H1 (cell line): ENCODE measurements at regions not wholly inside any gene's neighbourhood (a gene's known extent, or its start where the extent isn't known, plus 50 kb on each side); places are given as distances from the start of the nearest gene placed in this dataset.

Source experiments
- CTCF ChIA-PET: fragments of 300-600 bp; sonication (Branson Sonifier 250); formaldehyde crosslinking; loops from one replicate; lab custom pipeline; 2021; ENCODE audit not compliant: partially characterized antibody; lab: Charles Lee
- POLR2A ChIA-PET: fragments of 300-600 bp; sonication (Branson Sonifier 250); formaldehyde crosslinking; loops from one replicate; lab custom pipeline; 2021; ENCODE audit warnings: inconsistent platforms; ENCODE audit not compliant: partially characterized antibody; lab: Charles Lee
- DNase-seq, 2 experiments: peaks; one replicate each; pipeline versions ENCODE4 v3.0.0 to v3.0.0-alpha.2; 2010 to 2022; ENCODE audit warnings: low spot score in 2 of 2, low read depth in 1 of 2, mixed read lengths in 1 of 2
- FAIRE-seq: peaks from 2 replicates; lab custom pipeline; 2011; peaks lifted over from hg19 to GRCh38; lab: Jason Lieb, UNC
- H2AFZ ChIP-seq: 2 replicates; pipeline ENCODE4 v1.8.1; 2012; ENCODE audit warnings: low read length, inconsistent platforms
- H2AK5ac ChIP-seq: 2 replicates; pipeline ENCODE4 v1.6.1; 2013; ENCODE audit warnings: low read depth, low read length
- H2BK120ac ChIP-seq: replicated peaks from 2 replicates; pipeline ENCODE3; 2013; ENCODE audit warnings: low read depth, low read length, inconsistent platforms
- H2BK12ac ChIP-seq: 2 replicates; pipeline ENCODE4 v1.6.1; 2013; ENCODE audit warnings: low read depth, low read length
- H2BK15ac ChIP-seq: 2 replicates; pipeline ENCODE4 v1.6.1; 2013; ENCODE audit warnings: low read length
- H2BK20ac ChIP-seq: 2 replicates; pipeline ENCODE4 v1.6.1; 2013; ENCODE audit warnings: low read length
- H2BK5ac ChIP-seq: 2 replicates; pipeline ENCODE4 v1.6.1; 2013; ENCODE audit warnings: low read depth, low read length
- H3K14ac ChIP-seq: 2 replicates; pipeline ENCODE4 v1.6.1; 2013; ENCODE audit warnings: inconsistent platforms; ENCODE audit not compliant: insufficient read length
- H3K18ac ChIP-seq: 2 replicates; pipeline ENCODE4 v1.6.1; 2013; ENCODE audit warnings: low read length; ENCODE audit errors: extremely low read depth
- H3K23ac ChIP-seq: 2 replicates; pipeline ENCODE4 v1.6.1; 2013; ENCODE audit warnings: inconsistent platforms; ENCODE audit not compliant: insufficient read length
- H3K23me2 ChIP-seq: 2 replicates; pipeline ENCODE4 v1.6.1; 2013; ENCODE audit warnings: low read depth, low read length
- H3K27ac ChIP-seq: 2 replicates; pipeline ENCODE4 v1.6.1; 2011; ENCODE audit warnings: low read depth, low read length, inconsistent platforms
- H3K27me3 ChIP-seq, 4 experiments: replicated peaks in 1 of 4; 1 replicate in 1 of 4; 2 replicates in 3 of 4; pipeline versions ENCODE4 v1.6.1 to v1.8.1; 2011 to 2013; ENCODE audit warnings: low read length in 3 of 4, mild to moderate bottlenecking in 3 of 4, inconsistent platforms in 2 of 4, mixed read lengths in 2 of 4, moderate library complexity in 1 of 4; ENCODE audit not compliant: control insufficient read depth in 3 of 4, insufficient read depth in 3 of 4; ENCODE audit errors: extremely low read depth in 1 of 4
- H3K36me3 ChIP-seq, 4 experiments: 2 replicates each; pipeline versions ENCODE4 v1.6.1 to v1.8.1; 2011 to 2013; ENCODE audit warnings: mild to moderate bottlenecking in 4 of 4, low read length in 3 of 4, moderate library complexity in 2 of 4, control low read depth in 1 of 4, inconsistent platforms in 1 of 4; ENCODE audit not compliant: insufficient read depth in 4 of 4, control insufficient read depth in 2 of 4
- H3K4ac ChIP-seq: replicated peaks from 2 replicates; pipeline ENCODE3; 2013; ENCODE audit warnings: low read length, low read depth, mixed read lengths, inconsistent platforms; ENCODE audit not compliant: insufficient read length
- H3K4me1 ChIP-seq, 4 experiments: replicated peaks in 1 of 4; 1 replicate in 1 of 4; 2 replicates in 3 of 4; pipeline versions ENCODE4 v1.6.1 to v1.8.1; 2011 to 2013; ENCODE audit warnings: low read length in 3 of 4, inconsistent platforms in 2 of 4, mixed read lengths in 1 of 4; ENCODE audit not compliant: insufficient read depth in 4 of 4, control insufficient read depth in 3 of 4
- H3K4me2 ChIP-seq, 2 experiments: 2 replicates each; pipeline versions ENCODE4 v1.6.1 to v1.8.1; 2011 to 2013; ENCODE audit warnings: low read depth in 2 of 2, low read length in 2 of 2, control low read depth in 1 of 2, inconsistent platforms in 1 of 2, mild to moderate bottlenecking in 1 of 2; ENCODE audit not compliant: insufficient read depth in 1 of 2
- H3K4me3 ChIP-seq, 4 experiments: fragments of 200-600, 300-600 bp in 1 of 4; sonication (generic), shearing (Covaris generic), sonication (Bioruptor Twin) in 1 of 4; 2 replicates each; pipeline versions ENCODE4 v1.5.1 to v1.8.1; 2011 to 2016; ENCODE audit warnings: low read length in 4 of 4, low read depth in 3 of 4, control low read depth in 2 of 4, inconsistent platforms in 2 of 4, mild to moderate bottlenecking in 2 of 4, mixed read lengths in 1 of 4, moderate library complexity in 1 of 4; ENCODE audit not compliant: insufficient read depth in 2 of 4; ENCODE audit errors: extremely low read depth in 1 of 4
- H3K56ac ChIP-seq: replicated peaks from 2 replicates; pipeline ENCODE3; 2013; ENCODE audit warnings: low read depth, mild to moderate bottlenecking, mixed read lengths, low read length, inconsistent platforms; ENCODE audit not compliant: insufficient read length
- H3K79me1 ChIP-seq: 2 replicates; pipeline ENCODE4 v1.6.1; 2013; ENCODE audit warnings: low read depth, low read length, control low read depth
- H3K79me2 ChIP-seq, 2 experiments: 2 replicates each; pipeline versions ENCODE4 v1.6.1 to v1.8.1; 2012 to 2013; ENCODE audit warnings: low read length in 2 of 2, mild to moderate bottlenecking in 2 of 2, inconsistent platforms in 1 of 2; ENCODE audit not compliant: insufficient read depth in 2 of 2, control insufficient read depth in 1 of 2
- H3K9ac ChIP-seq, 4 experiments: replicated peaks in 1 of 4; 1 replicate in 1 of 4; 2 replicates in 3 of 4; pipeline versions ENCODE4 v1.6.1 to v1.8.1; 2011 to 2013; ENCODE audit warnings: low read depth in 3 of 4, low read length in 3 of 4, control low read depth in 2 of 4, mild to moderate bottlenecking in 2 of 4, moderate library complexity in 2 of 4, inconsistent platforms in 1 of 4; ENCODE audit errors: extremely low read depth in 1 of 4
- H3K9me3 ChIP-seq, 2 experiments: 2 replicates each; pipeline versions ENCODE4 v1.6.1 to v1.8.1; 2012 to 2013; ENCODE audit warnings: mild to moderate bottlenecking in 2 of 2, moderate library complexity in 2 of 2, control low read depth in 1 of 2, inconsistent platforms in 1 of 2, low read depth in 1 of 2, low read length in 1 of 2, mixed read lengths in 1 of 2; ENCODE audit not compliant: insufficient read depth in 2 of 2
- H4K20me1 ChIP-seq, 2 experiments: replicated peaks in 1 of 2; 2 replicates each; pipeline versions ENCODE3 to v1.8.1; 2011 to 2013; ENCODE audit warnings: inconsistent platforms in 2 of 2, low read length in 2 of 2, mild to moderate bottlenecking in 1 of 2; ENCODE audit not compliant: insufficient read depth in 2 of 2, control insufficient read depth in 1 of 2
- H4K5ac ChIP-seq: 2 replicates; pipeline ENCODE4 v1.6.1; 2013; ENCODE audit warnings: low read length, low read depth, mixed read lengths, inconsistent platforms; ENCODE audit not compliant: insufficient read length
- H4K8ac ChIP-seq: 2 replicates; pipeline ENCODE4 v1.8.0; 2013; ENCODE audit warnings: mild to moderate bottlenecking, moderate library complexity, low read length, inconsistent platforms; ENCODE audit not compliant: insufficient read depth; ENCODE audit errors: extremely low read depth
- H4K91ac ChIP-seq: replicated peaks from 2 replicates; pipeline ENCODE3; 2013; ENCODE audit warnings: low read length, mixed read lengths, inconsistent platforms; ENCODE audit not compliant: insufficient read length
- CREB1 ChIP-seq: IDR thresholded peaks from 2 replicates; pipeline ENCODE4 v1.6.1; 2012; ENCODE audit warnings: inconsistent platforms
- POLR2A ChIP-seq, 2 experiments: IDR thresholded peaks; 1 replicate in 1 of 2; 2 replicates in 1 of 2; pipeline ENCODE4 v1.6.1; 2011; ENCODE audit warnings: low read depth in 2 of 2, low read length in 2 of 2, mild to moderate bottlenecking in 2 of 2; ENCODE audit errors: control extremely low read depth in 1 of 2
- RAD21 ChIP-seq, 2 experiments: IDR thresholded peaks in 1 of 2; conservative IDR thresholded peaks in 1 of 2; 2 replicates each; pipeline ENCODE4 v1.6.1; 2011; ENCODE audit warnings: low read depth in 2 of 2, low read length in 2 of 2, improper control_type of control experiment in 1 of 2, inconsistent platforms in 1 of 2, mild to moderate bottlenecking in 1 of 2, moderate library complexity in 1 of 2
- SIN3A ChIP-seq, 2 experiments: IDR thresholded peaks in 1 of 2; conservative IDR thresholded peaks in 1 of 2; 2 replicates each; pipeline ENCODE4 v1.6.1; 2011 to 2012; ENCODE audit warnings: low read length in 2 of 2, improper control_type of control experiment in 1 of 2, low read depth in 1 of 2, mild to moderate bottlenecking in 1 of 2
- WGBS, 2 experiments: shearing (Covaris generic) in 1 of 2; methylation state at CpG; one replicate each; pipeline versions ENCODE4 v1.1.6 to v1.1.7; 2013 to 2015; ENCODE audit warnings: low lambda C conversion rate in 2 of 2, mixed read lengths in 2 of 2, inconsistent platforms in 1 of 2, low coverage in 1 of 2, missing lambda C conversion rate in 1 of 2; ENCODE audit not compliant: insufficient replicate concordance in 2 of 2, insufficient coverage in 1 of 2, insufficient read length in 1 of 2; ENCODE audit errors: extremely low coverage in 1 of 2, missing lambda C conversion rate in 1 of 2; 5-methylcytosine and 5-hydroxymethylcytosine counted together

- no peak overlapping the region for H2AFZ ChIP-seq
- POLR2A ChIA-PET: no interaction called here
- no peak overlapping the region for H2BK15ac ChIP-seq
- no peaks in the 10 kb centered on the region for H3K9me3 ChIP-seq
- CTCF ChIA-PET: no interaction called here
- WGBS, 2 experiments: 93% methylated on average over 4 of the region's 4 CpGs; no CpG with 5 or more reads in 1 of the 2 experiments
- no peak overlapping the region for H2BK5ac ChIP-seq
- no peak for FAIRE-seq
- no peak overlapping the region for H4K8ac ChIP-seq
- no peaks in the 10 kb centered on the region for H3K79me2 ChIP-seq
- H3K36me3 ChIP-seq: no peaks in the 10 kb centered on the region
- H3K79me1 ChIP-seq: no peaks in the 10 kb centered on the region
- H3K9ac ChIP-seq: no peak overlapping the region
- H3K4ac ChIP-seq: no peak overlapping the region
- no peak overlapping the region for H2BK120ac ChIP-seq
- no peak overlapping the region for H3K14ac ChIP-seq
- no peak overlapping the region for H2BK20ac ChIP-seq
- DNase-seq: no peak
- H3K23ac ChIP-seq: no peak overlapping the region
- no peak overlapping the region for H3K27ac ChIP-seq
- no peak overlapping the region for H2BK12ac ChIP-seq
- H4K20me1 ChIP-seq: no peaks in the 10 kb centered on the region
- no peaks in the 10 kb centered on the region for H3K4me1 ChIP-seq
- H3K27me3 ChIP-seq: no peaks in the 10 kb centered on the region
- no peak overlapping the region for H3K56ac ChIP-seq
- H4K91ac ChIP-seq: no peak overlapping the region
- TF ChIP-seq CREB1 (no peak), POLR2A (IDR thresholded peaks at IDR 0.05; ENCODE audit: control extremely low read depth in 1 of 2, low read depth in 2 of 2, low read length in 2 of 2) (no peak), RAD21 (IDR thresholded peaks at IDR 0.05 in 1 of 2, conservative IDR thresholded peaks at IDR 0.05 in 1 of 2; ENCODE audit: low read depth in 2 of 2, low read length in 2 of 2) (no peak), SIN3A (conservative IDR thresholded peaks at IDR 0.05 in 1 of 2, IDR thresholded peaks at IDR 0.05 in 1 of 2; ENCODE audit: low read depth in 1 of 2, low read length in 2 of 2) (no peak)
- H3K23me2 ChIP-seq: no peaks in the 10 kb centered on the region; the same call in 1 of the 2 replicates
- H3K18ac ChIP-seq: no peak overlapping the region
- H4K5ac ChIP-seq: no peak overlapping the region
- H2AK5ac ChIP-seq: no peak overlapping the region
- no peak overlapping the region for H3K4me2 ChIP-seq
- H3K4me3 ChIP-seq: no peak overlapping the region
Observed at GRCh38 chr7:110326966-110327365, 764.0 kb upstream of the LRRN3 start.
